ENCODE measurements at regions not wholly inside any gene's neighbourhood (a gene's known extent, or its start where the extent isn't known, plus 50 kb on each side); places are given as distances from the start of the nearest gene placed in this dataset.

GRCh38 chr14:29215853-29216252 lies 449.3 kb downstream of the FOXG1 start:
- no peak overlapping the region for H3K4me3 ChIP-seq (replicated peaks; ENCODE audit: low read depth, low read length)
- peak; percentile 64 for DNase-seq (ENCODE audit: low read depth)
- no peak for TF ChIP-seq CTCF (IDR thresholded peaks at IDR 0.05; ENCODE audit: low read length, missing control alignments)

DNA sequence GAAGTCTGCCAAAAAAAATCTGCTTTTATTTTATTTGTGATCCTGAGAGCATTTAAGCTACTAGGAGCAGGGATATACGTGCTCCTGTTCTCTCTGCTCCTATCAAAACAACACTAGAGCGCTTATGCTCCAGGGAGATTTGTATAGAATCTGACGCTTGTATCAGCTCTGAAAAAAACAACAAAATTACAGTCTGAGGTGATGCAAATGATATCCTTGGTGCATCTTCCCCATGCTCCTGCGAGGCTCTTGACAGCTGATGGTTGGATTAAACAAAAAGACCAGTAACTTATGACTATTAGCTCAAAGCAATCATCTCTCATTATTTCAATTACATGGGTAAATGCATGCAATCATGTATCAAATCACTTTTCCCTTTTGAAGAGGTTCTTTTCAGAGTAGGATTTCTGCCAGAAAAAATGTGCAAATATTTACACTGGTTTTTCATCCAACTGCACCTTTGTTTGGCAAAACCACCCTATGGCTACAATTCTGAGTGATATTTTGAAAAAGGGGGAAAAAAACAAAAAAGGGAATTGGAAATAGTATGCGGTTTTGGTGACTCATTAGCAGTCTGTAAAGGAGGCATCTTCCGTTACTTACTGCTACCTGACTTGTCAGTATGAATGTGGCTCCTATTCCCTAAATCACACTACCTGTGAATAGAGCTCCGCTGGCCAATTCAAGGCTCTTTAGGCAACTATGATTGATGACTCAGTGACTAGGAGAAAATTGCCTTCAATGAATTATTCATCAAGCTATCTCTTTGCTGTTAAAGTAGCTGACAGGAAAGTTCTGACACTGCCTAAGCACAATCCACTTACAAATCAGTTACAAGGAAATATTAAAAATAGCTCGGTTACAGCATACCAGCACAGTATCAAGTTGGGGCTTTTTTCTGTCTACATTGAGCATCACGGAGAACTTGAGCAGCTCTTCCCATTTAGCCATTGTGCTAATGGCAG lies 450.0 kb downstream of the FOXG1 start:
- no peak overlapping the region for H3K4me3 ChIP-seq (replicated peaks; ENCODE audit: low read depth, low read length)
- no peak for DNase-seq (ENCODE audit: low read depth)
- no peak for TF ChIP-seq CTCF (IDR thresholded peaks at IDR 0.05; ENCODE audit: low read length, missing control alignments)

- TF ChIP-seq CTCF (IDR thresholded peaks at IDR 0.05; ENCODE audit: low read length, missing control alignments), result no peak
- no peak for DNase-seq (ENCODE audit: low read depth)
- H3K4me3 ChIP-seq (replicated peaks; ENCODE audit: low read depth, low read length), result no peak overlapping the region
These were observed 451.3 kb downstream of the FOXG1 start for GRCh38 chr14:29217813-29218450.

- no peak overlapping the region for H3K4me3 ChIP-seq (replicated peaks; ENCODE audit: low read depth, low read length)
- no peak for TF ChIP-seq CTCF (IDR thresholded peaks at IDR 0.05; ENCODE audit: low read length, missing control alignments)
- no peak for DNase-seq (ENCODE audit: low read depth)
These were observed 453.5 kb downstream of the FOXG1 start for GRCh38 chr14:29220072-29220471.

GRCh38 chr14:29220566-29220965 lies 454.0 kb downstream of the FOXG1 start:
- no peak for TF ChIP-seq CTCF (IDR thresholded peaks at IDR 0.05; ENCODE audit: low read length, missing control alignments)
- no peak overlapping the region for H3K4me3 ChIP-seq (replicated peaks; ENCODE audit: low read depth, low read length)
- no peak for DNase-seq (ENCODE audit: low read depth)

GRCh38 chr14:29222006-29222405 lies 455.4 kb downstream of the FOXG1 start:
- DNase-seq (ENCODE audit: low read depth), result no peak
- no peak for TF ChIP-seq CTCF (IDR thresholded peaks at IDR 0.05; ENCODE audit: low read length, missing control alignments)
- no peak overlapping the region for H3K4me3 ChIP-seq (replicated peaks; ENCODE audit: low read depth, low read length)

Measured in fibroblast of pulmonary artery (primary cell).